HL-60 (cell line): ENCODE measurements at regions not wholly inside any gene's neighbourhood (a gene's known extent, or its start where the extent isn't known, plus 50 kb on each side); places are given as distances from the start of the nearest gene placed in this dataset.

ENCODE experiments used
- DNase-seq, 2 experiments: peaks; one replicate each; pipeline ENCODE4 v3.0.0-alpha.2; 2010 to 2020; ENCODE audit warnings: low read depth in 1 of 2, low spot score in 1 of 2
- H3K27ac ChIP-seq: fragments of 250-450 bp; sonication (Bioruptor Pico); replicated peaks from 2 replicates; pipeline ENCODE4 v1.5.1; 2020; ENCODE audit warnings: mild to moderate bottlenecking, moderate library complexity
- H3K27me3 ChIP-seq: fragments of 250-450 bp; sonication (Bioruptor Pico); 2 replicates; pipeline ENCODE4 v1.5.1; 2021; ENCODE audit warnings: mild to moderate bottlenecking, moderate library complexity; ENCODE audit not compliant: insufficient read depth, poor library complexity, severe bottlenecking
- H3K4me3 ChIP-seq: replicated peaks from 2 replicates; pipeline ENCODE4 v1.5.1; 2011; ENCODE audit warnings: mild to moderate bottlenecking, control low read depth, low read length; ENCODE audit not compliant: insufficient read depth
- GABPA ChIP-seq: IDR thresholded peaks from 2 replicates; pipeline ENCODE4 v1.6.1; 2012; ENCODE audit warnings: low read depth
- POLR2AphosphoS5 ChIP-seq: IDR thresholded peaks from 2 replicates; pipeline ENCODE4 v1.6.1; 2012; ENCODE audit warnings: low read depth
- SPI1 ChIP-seq: IDR thresholded peaks from 2 replicates; pipeline ENCODE4 v1.6.1; 2012; ENCODE audit warnings: low read depth, mild to moderate bottlenecking, borderline replicate concordance
- TF ChIP-seq, protein P1 (sequence below): IDR thresholded peaks from 2 replicates; pipeline ENCODE4 v1.6.1; 2012; ENCODE audit warnings: low read depth; ENCODE audit not compliant: insufficient replicate concordance
- TF ChIP-seq, protein P2 (sequence below): IDR thresholded peaks from one replicate; pipeline ENCODE4 v1.5.1; 2011; ENCODE audit warnings: low read length, control low read depth, inconsistent platforms; ENCODE audit not compliant: insufficient read depth

DNA sequence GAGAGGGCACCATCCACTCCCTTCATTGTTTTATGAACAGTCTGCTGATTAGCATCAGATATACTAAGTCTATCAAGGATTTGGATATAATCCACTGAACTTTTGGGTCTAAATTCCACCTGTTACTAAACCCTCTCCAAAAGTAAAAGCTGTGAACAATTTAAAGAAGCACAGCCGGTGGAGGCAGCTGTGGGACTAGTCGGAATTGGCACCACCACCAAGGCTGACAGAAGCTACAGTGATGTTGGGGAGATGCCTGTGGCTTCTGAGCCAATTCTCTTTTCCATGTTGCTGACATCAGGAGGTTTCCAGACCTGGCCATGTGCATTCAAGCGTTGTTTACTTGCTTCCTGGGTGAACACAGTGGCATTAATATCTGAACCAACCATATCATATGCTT is 679.0 kb upstream of the CA10 start:
- no peak for DNase-seq

DNA sequence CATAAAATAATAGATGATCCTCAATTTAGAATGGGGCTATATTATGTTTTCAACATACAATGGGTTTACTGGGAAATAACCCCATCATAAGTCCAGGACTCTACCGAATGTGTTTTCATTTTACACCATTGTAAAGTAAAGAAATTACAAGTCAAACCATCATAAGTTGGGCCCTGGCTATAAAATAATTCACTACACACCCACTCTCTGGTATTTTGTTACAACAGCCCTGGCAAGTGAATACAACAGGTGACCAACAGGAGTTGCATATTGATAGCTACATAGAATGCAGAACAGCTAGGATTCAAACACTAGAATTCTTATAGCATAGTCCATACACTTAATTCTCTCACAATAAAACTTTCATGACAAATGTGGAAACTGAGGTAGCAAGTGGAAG is 673.0 kb upstream of the CA10 start:
- Histone ChIP-seq H3K27ac (no peak overlapping the region), H3K27me3 (no peaks in the 10 kb centered on the region), H3K4me3 (no peak overlapping the region)
- TF ChIP-seq GABPA (no peak), POLR2AphosphoS5 (no peak), SPI1 (no peak)
- TF ChIP-seq, protein P1, sequence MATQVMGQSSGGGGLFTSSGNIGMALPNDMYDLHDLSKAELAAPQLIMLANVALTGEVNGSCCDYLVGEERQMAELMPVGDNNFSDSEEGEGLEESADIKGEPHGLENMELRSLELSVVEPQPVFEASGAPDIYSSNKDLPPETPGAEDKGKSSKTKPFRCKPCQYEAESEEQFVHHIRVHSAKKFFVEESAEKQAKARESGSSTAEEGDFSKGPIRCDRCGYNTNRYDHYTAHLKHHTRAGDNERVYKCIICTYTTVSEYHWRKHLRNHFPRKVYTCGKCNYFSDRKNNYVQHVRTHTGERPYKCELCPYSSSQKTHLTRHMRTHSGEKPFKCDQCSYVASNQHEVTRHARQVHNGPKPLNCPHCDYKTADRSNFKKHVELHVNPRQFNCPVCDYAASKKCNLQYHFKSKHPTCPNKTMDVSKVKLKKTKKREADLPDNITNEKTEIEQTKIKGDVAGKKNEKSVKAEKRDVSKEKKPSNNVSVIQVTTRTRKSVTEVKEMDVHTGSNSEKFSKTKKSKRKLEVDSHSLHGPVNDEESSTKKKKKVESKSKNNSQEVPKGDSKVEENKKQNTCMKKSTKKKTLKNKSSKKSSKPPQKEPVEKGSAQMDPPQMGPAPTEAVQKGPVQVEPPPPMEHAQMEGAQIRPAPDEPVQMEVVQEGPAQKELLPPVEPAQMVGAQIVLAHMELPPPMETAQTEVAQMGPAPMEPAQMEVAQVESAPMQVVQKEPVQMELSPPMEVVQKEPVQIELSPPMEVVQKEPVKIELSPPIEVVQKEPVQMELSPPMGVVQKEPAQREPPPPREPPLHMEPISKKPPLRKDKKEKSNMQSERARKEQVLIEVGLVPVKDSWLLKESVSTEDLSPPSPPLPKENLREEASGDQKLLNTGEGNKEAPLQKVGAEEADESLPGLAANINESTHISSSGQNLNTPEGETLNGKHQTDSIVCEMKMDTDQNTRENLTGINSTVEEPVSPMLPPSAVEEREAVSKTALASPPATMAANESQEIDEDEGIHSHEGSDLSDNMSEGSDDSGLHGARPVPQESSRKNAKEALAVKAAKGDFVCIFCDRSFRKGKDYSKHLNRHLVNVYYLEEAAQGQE, result no peak
- TF ChIP-seq, protein P2, sequence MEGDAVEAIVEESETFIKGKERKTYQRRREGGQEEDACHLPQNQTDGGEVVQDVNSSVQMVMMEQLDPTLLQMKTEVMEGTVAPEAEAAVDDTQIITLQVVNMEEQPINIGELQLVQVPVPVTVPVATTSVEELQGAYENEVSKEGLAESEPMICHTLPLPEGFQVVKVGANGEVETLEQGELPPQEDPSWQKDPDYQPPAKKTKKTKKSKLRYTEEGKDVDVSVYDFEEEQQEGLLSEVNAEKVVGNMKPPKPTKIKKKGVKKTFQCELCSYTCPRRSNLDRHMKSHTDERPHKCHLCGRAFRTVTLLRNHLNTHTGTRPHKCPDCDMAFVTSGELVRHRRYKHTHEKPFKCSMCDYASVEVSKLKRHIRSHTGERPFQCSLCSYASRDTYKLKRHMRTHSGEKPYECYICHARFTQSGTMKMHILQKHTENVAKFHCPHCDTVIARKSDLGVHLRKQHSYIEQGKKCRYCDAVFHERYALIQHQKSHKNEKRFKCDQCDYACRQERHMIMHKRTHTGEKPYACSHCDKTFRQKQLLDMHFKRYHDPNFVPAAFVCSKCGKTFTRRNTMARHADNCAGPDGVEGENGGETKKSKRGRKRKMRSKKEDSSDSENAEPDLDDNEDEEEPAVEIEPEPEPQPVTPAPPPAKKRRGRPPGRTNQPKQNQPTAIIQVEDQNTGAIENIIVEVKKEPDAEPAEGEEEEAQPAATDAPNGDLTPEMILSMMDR, result no peak
- DNase-seq, result no peak

More for the DNA sequence above, 679.0 kb upstream of the CA10 start:
- TF ChIP-seq GABPA (no peak), POLR2AphosphoS5 (no peak), SPI1 (no peak)
- TF ChIP-seq, protein P1, result no peak
- TF ChIP-seq, protein P2, result no peak
- no peaks in the 10 kb centered on the region for H3K27me3 ChIP-seq
- H3K27ac ChIP-seq, result no peak overlapping the region
- no peak overlapping the region for H3K4me3 ChIP-seq

DNA sequence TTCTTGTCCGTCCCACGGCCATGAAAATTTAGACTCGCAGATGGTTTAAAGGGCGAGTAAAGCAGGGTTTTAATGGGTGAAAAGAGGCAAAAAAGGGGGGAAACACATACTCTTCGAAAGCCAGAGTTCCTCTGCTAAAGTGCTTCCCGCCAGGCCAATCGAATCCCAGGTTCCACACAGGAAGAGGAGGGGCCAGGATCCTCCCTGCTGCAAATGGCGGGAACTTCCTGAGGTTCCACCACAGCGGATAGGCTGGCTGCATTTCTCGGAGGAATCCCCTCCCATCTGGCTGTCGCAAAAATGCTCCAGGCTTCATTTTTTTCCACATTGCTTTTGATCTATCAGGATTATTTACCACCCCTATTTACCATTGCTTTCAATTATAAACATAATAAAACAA is 670.1 kb upstream of the CA10 start:
- H3K27ac ChIP-seq, result no peak overlapping the region

More for the DNA sequence above, 670.1 kb upstream of the CA10 start:
- H3K27me3 ChIP-seq, result no peaks in the 10 kb centered on the region
- DNase-seq, result no peak
- TF ChIP-seq POLR2AphosphoS5 (no peak), GABPA (no peak), SPI1 (no peak)
- TF ChIP-seq, protein P2, result no peak
- TF ChIP-seq, protein P1, result no peak
- no peak overlapping the region for H3K4me3 ChIP-seq
